Hepatocyte (in vitro differentiated cells): ENCODE measurements at regions not wholly inside any gene's neighbourhood (a gene's known extent, or its start where the extent isn't known, plus 50 kb on each side); places are given as distances from the start of the nearest gene placed in this dataset.

Source experiments
- DNase-seq: peaks from one replicate; pipeline ENCODE4 v3.0.0-alpha.2; 2016; ENCODE audit warnings: low spot score
- H2AFZ ChIP-seq: fragments of 200-600 bp; sonication (generic); 2 replicates; pipeline ENCODE4 v1.6.0; 2016; ENCODE audit warnings: antibody characterized with exemption, mild to moderate bottlenecking
- H3K27ac ChIP-seq: fragments of 200-600 bp; sonication (generic); 2 replicates; pipeline ENCODE4 v1.5.1; 2016; ENCODE audit warnings: mild to moderate bottlenecking
- H3K27me3 ChIP-seq: fragments of 200-600 bp; sonication (generic); 2 replicates; pipeline ENCODE4 v1.6.1; 2016
- H3K36me3 ChIP-seq: fragments of 200-600 bp; sonication (generic); replicated peaks from 2 replicates; pipeline ENCODE4 v1.5.1; 2016; ENCODE audit warnings: low read depth; ENCODE audit not compliant: insufficient read depth
- H3K4me1 ChIP-seq: fragments of 200-600 bp; sonication (generic); 2 replicates; pipeline ENCODE4 v1.5.1; 2016; ENCODE audit warnings: mild to moderate bottlenecking, moderate library complexity; ENCODE audit not compliant: insufficient read depth
- H3K4me2 ChIP-seq: fragments of 200-600 bp; sonication (generic); 2 replicates; pipeline ENCODE4 v1.6.0; 2016
- H3K4me3 ChIP-seq: fragments of 200-600 bp; sonication (generic); 2 replicates; pipeline ENCODE4 v1.5.1; 2016; ENCODE audit warnings: mild to moderate bottlenecking
- H3K79me2 ChIP-seq: fragments of 200-600 bp; sonication (generic); 2 replicates; pipeline ENCODE4 v1.6.0; 2017; ENCODE audit warnings: mild to moderate bottlenecking
- H3K9me2 ChIP-seq: fragments of 200-600 bp; sonication (generic); replicated peaks from 2 replicates; pipeline ENCODE4 v1.6.0; 2017; ENCODE audit warnings: mild to moderate bottlenecking; ENCODE audit not compliant: insufficient read depth
- H3K9me3 ChIP-seq: fragments of 200-600 bp; sonication (generic); 2 replicates; pipeline ENCODE4 v1.5.1; 2016; ENCODE audit warnings: low read depth, mild to moderate bottlenecking
- H4K20me1 ChIP-seq: fragments of 200-600 bp; sonication (generic); 2 replicates; pipeline ENCODE4 v1.6.0; 2016; ENCODE audit warnings: mild to moderate bottlenecking; ENCODE audit not compliant: insufficient read depth, poor library complexity, severe bottlenecking
- EZH2 ChIP-seq: fragments of 200-600 bp; sonication (generic); IDR thresholded peaks from 2 replicates; pipeline ENCODE4 v1.6.1; 2016; ENCODE audit warnings: antibody characterized with exemption, mild to moderate bottlenecking, borderline replicate concordance
- EZH2phosphoT487 ChIP-seq: fragments of 200-600 bp; sonication (generic); IDR thresholded peaks from one replicate; pipeline ENCODE4 v1.6.1; 2018; ENCODE audit warnings: antibody characterized with exemption, mild to moderate bottlenecking, low read depth, moderate library complexity; ENCODE audit not compliant: unreplicated experiment, severe bottlenecking
- WGBS: methylation state at CpG from one replicate; pipeline ENCODE4 v1.1.6; 2016; ENCODE audit warnings: low lambda C conversion rate; ENCODE audit errors: missing lambda C conversion rate; 5-methylcytosine and 5-hydroxymethylcytosine counted together
- TF ChIP-seq, protein P1 (sequence below): fragments of 200-600 bp; sonication (generic); IDR thresholded peaks from 2 replicates; pipeline ENCODE4 v1.5.1; 2016; ENCODE audit warnings: antibody characterized with exemption, mild to moderate bottlenecking; ENCODE audit not compliant: poor library complexity

DNA sequence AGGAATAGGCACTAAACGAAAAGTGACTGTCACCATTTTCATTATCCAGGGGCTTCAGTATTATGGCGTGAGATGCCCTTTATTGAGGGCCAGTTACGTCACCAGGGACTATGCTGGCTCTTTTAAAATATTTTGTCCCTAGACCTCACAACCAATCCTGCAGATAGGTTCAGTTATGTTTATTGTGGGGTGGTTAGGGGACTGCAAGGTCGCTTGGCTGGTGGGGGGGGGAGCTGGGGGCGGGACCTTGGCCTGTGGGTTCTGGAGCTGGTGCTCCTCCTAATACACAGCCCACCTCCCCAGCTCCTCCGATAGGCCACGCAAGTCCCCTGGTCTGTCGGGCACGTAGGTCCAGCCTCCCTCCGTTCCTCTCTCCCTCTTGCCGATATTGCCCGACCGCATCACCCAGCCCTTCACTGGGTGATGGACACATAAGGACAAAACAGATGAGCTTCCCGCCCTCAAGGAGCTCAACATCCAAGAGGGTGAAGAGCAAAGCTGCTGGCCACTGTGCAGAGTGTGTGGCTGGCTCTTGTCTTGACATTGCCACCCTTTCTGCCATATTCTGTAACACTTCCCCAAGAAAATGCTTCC, 271.8 kb downstream of the MATN1 start:
- no peak overlapping the region for H2AFZ ChIP-seq
- TF ChIP-seq, protein P1, sequence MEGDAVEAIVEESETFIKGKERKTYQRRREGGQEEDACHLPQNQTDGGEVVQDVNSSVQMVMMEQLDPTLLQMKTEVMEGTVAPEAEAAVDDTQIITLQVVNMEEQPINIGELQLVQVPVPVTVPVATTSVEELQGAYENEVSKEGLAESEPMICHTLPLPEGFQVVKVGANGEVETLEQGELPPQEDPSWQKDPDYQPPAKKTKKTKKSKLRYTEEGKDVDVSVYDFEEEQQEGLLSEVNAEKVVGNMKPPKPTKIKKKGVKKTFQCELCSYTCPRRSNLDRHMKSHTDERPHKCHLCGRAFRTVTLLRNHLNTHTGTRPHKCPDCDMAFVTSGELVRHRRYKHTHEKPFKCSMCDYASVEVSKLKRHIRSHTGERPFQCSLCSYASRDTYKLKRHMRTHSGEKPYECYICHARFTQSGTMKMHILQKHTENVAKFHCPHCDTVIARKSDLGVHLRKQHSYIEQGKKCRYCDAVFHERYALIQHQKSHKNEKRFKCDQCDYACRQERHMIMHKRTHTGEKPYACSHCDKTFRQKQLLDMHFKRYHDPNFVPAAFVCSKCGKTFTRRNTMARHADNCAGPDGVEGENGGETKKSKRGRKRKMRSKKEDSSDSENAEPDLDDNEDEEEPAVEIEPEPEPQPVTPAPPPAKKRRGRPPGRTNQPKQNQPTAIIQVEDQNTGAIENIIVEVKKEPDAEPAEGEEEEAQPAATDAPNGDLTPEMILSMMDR = no peak
- no peak for TF ChIP-seq EZH2
- TF ChIP-seq EZH2phosphoT487 = no peak
- WGBS = 92% methylated on average over 13 of the region's 14 CpGs
- no peaks in the 10 kb centered on the region for H3K27me3 ChIP-seq
- H4K20me1 ChIP-seq = no peaks in the 10 kb centered on the region
- H3K9me3 ChIP-seq = no peaks in the 10 kb centered on the region
- H3K4me1 ChIP-seq = no peaks in the 10 kb centered on the region
- no peak for DNase-seq
- no peak overlapping the region for H3K4me3 ChIP-seq
- H3K9me2 ChIP-seq = no peaks in the 10 kb centered on the region
- no peak overlapping the region for H3K27ac ChIP-seq
- H3K4me2 ChIP-seq = no peak overlapping the region
- no peaks in the 10 kb centered on the region for H3K79me2 ChIP-seq
- no peaks in the 10 kb centered on the region for H3K36me3 ChIP-seq

DNA sequence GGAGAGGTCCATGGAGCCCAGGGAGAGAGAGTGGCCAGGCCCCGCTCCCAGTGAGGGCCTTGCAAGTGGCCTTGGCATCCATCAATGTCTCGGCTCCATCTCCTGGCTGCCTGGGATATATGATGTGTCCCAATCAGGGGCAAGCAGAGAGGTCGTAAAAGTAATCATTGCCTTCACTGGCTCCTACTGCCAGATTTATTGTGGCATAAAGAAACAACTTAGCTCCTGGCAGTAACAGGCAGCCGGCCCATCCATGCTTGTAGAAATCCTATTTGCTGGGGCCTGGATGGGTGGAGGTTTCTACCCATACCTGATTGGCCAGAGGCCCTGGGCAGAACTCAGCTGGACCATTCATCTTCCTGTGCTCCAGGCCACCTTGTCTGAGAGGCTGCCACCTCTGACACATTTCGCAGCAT, 272.6 kb downstream of the MATN1 start:
- WGBS = 69% methylated on average over 5 of the region's 5 CpGs

DNA sequence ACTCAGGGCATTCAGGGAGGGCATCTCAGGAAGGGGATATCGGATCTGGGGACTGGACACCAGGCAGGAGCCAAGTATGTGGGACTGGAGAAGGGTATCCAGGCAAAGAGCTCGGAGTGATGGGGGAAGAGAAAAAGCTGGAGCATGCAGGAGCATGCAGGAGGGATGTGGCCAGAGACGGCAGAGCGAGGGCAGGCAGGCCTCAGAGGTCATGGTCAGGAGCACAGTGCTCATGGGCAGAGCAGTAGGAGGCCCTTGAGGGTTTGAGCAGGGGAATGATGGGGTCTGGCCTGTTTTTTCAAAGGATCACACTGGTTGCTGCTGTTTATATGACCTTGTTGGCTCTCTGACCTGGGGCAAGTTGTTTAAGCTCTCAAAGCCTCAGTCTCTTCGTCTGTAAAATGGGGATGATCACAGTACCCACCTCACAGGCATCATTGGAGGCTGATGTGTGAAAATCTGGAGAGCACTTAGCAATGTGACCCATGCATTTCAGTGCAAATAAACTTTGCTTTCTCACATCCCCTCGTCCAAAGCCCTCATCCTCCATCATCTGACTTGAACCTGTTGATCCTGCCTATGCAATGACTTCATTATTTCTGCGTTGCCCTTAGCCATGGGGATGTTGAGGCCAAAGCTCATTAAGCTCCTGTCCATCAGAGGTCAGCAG, 273.1 kb downstream of the MATN1 start:
- no peak overlapping the region for H2AFZ ChIP-seq
- H3K9me2 ChIP-seq = no peaks in the 10 kb centered on the region
- no peak overlapping the region for H3K4me2 ChIP-seq
- no peak overlapping the region for H3K27ac ChIP-seq
- DNase-seq = no peak
- no peaks in the 10 kb centered on the region for H3K36me3 ChIP-seq
- no peaks in the 10 kb centered on the region for H3K4me1 ChIP-seq
- H3K79me2 ChIP-seq = no peaks in the 10 kb centered on the region
- no peaks in the 10 kb centered on the region for H3K9me3 ChIP-seq
- H3K4me3 ChIP-seq = no peak overlapping the region
- TF ChIP-seq EZH2 = no peak
- no peaks in the 10 kb centered on the region for H4K20me1 ChIP-seq
- WGBS = 81% methylated on average over 7 of the region's 7 CpGs
- H3K27me3 ChIP-seq = no peaks in the 10 kb centered on the region

More for the DNA sequence above, 272.6 kb downstream of the MATN1 start:
- no peak for DNase-seq
- no peaks in the 10 kb centered on the region for H3K27me3 ChIP-seq
- H3K79me2 ChIP-seq = no peaks in the 10 kb centered on the region
- no peak overlapping the region for H3K27ac ChIP-seq
- no peak overlapping the region for H3K4me3 ChIP-seq
- H2AFZ ChIP-seq = no peak overlapping the region
- H3K4me1 ChIP-seq = no peaks in the 10 kb centered on the region
- H3K9me2 ChIP-seq = no peaks in the 10 kb centered on the region
- no peaks in the 10 kb centered on the region for H3K9me3 ChIP-seq
- H4K20me1 ChIP-seq = no peaks in the 10 kb centered on the region
- no peak overlapping the region for H3K4me2 ChIP-seq
- H3K36me3 ChIP-seq = no peaks in the 10 kb centered on the region
- TF ChIP-seq EZH2phosphoT487 (no peak), EZH2 (no peak)

DNA sequence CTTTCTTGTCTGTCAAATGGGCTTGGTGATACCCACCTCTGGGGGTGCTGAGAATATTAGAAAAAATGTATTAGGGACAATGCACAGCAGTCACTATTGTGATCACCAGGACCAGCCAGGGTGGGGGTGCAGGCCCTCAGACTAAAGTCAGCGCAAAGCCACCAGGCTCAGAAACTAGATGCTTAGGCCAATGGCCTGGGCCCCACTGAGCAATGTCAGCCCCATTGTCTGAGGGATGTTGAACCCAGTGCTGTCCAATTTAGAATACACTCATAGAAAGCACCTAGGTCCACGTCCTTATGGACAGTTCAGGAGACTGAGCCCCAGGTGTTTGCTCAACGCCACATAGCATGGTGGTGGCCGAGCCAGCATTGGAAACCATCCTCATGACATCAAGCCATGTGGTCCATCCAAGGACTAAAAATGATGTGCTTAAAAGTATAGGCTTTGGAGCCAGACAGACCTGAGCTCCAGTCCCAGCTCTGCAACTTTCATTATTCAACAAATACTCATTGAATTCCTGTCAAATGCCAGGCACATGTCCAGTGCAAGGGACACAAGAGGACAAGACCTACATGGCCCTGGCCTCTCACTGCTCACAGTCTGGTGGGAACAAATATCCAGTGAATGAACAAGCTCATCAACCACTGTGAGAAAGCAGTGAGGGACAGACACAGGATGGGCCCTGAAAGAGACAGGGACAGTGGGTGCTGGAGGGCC, 273.8 kb downstream of the MATN1 start:
- TF ChIP-seq, protein P1 = no peak
- no peak for TF ChIP-seq EZH2phosphoT487
- TF ChIP-seq EZH2 = no peak
- H4K20me1 ChIP-seq = no peaks in the 10 kb centered on the region

More for the DNA sequence above, 273.8 kb downstream of the MATN1 start:
- Histone ChIP-seq H3K27me3 (no peaks in the 10 kb centered on the region), H2AFZ (no peak overlapping the region), H3K4me2 (no peak overlapping the region), H3K27ac (no peak overlapping the region), H3K36me3 (no peaks in the 10 kb centered on the region), H3K79me2 (no peaks in the 10 kb centered on the region), H3K4me1 (no peaks in the 10 kb centered on the region), H3K9me2 (no peaks in the 10 kb centered on the region), H3K9me3 (no peaks in the 10 kb centered on the region), H3K4me3 (no peak overlapping the region)
- DNase-seq = no peak
- 79% methylated on average over 4 of the region's 4 CpGs for WGBS
